IPS DF 6.9 (cell line): ENCODE measurements at regions not wholly inside any gene's neighbourhood (a gene's known extent, or its start where the extent isn't known, plus 50 kb on each side); places are given as distances from the start of the nearest gene placed in this dataset.

Source experiments
- DNase-seq: peaks from one replicate; pipeline ENCODE4 v3.0.0-alpha.2; 2013; ENCODE audit warnings: low read depth, low spot score
- H3K27ac ChIP-seq: one replicate; pipeline ENCODE4 v1.5.1; 2013; ENCODE audit warnings: low read length, control low read depth
- H3K27me3 ChIP-seq: 2 replicates; pipeline ENCODE4 v1.6.1; 2013; ENCODE audit warnings: mild to moderate bottlenecking, low read length; ENCODE audit not compliant: control insufficient read depth, insufficient read depth
- H3K36me3 ChIP-seq: 2 replicates; pipeline ENCODE4 v1.6.1; 2013; ENCODE audit warnings: low read length; ENCODE audit not compliant: control insufficient read depth, insufficient read depth
- H3K4me1 ChIP-seq: 2 replicates; pipeline ENCODE4 v1.6.1; 2013; ENCODE audit warnings: low read length; ENCODE audit not compliant: control insufficient read depth, insufficient read depth
- H3K4me3 ChIP-seq: 2 replicates; pipeline ENCODE4 v1.5.1; 2013; ENCODE audit warnings: mild to moderate bottlenecking, low read length
- H3K9me3 ChIP-seq: 2 replicates; pipeline ENCODE4 v1.6.1; 2013; ENCODE audit warnings: low read length, inconsistent platforms; ENCODE audit not compliant: control insufficient read depth, insufficient read depth
- WGBS: extraction: QIAGEN DNeasy Blood & Tissue Kit; methylation state at CpG from one replicate; pipeline ENCODE4 v1.1.7; 2013; ENCODE audit warnings: mixed read lengths, missing lambda C conversion rate; ENCODE audit not compliant: insufficient read length, insufficient coverage; 5-methylcytosine and 5-hydroxymethylcytosine counted together

DNA sequence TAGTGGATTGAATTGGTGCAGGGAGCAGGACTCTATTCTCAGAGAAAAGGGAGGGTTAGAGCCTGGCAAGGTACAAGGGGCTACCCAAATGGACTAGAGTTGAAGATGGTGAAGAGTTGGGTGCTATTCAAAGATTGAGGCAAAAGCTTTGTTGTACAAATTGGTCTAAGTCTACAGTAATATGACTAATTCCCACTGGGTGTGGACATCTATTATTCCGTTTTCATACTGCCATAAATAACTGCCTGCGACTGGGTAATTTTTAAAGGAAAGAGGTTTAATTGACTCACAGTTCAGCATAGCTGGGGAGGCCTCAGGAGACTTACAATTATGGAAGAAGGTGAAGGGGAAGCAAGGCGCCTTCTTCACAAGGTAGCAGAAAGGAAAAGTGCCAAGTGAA is 266.3 kb downstream of the TPBG start:
- no peaks in the 10 kb centered on the region for H3K27me3 ChIP-seq
- DNase-seq, result no peak
- H3K27ac ChIP-seq, result no peak overlapping the region
- no peak overlapping the region for H3K4me3 ChIP-seq
- WGBS, result no CpG with 5 or more reads among the region's 3 CpGs
- no peaks in the 10 kb centered on the region for H3K4me1 ChIP-seq
- H3K9me3 ChIP-seq, result no peaks in the 10 kb centered on the region
- no peaks in the 10 kb centered on the region for H3K36me3 ChIP-seq

DNA sequence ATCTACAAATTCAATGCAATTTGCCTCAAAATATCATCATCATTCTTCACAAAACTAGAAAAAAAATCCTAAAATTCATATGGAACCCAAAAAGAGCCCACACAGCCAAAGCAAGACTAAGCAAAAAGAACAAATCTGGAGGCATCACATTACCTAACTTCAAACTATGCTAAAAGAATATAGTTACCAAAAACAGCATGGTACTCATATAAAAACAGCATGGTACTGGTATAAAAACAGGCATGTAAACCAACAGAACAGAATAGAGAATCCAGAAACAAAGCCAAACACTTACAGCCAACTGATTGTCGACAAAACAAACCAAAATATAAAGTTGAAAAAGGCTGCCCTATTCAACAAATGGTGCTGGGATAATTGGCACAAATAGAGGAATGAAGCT is 278.1 kb downstream of the TPBG start:
- no peaks in the 10 kb centered on the region for H3K36me3 ChIP-seq
- no peaks in the 10 kb centered on the region for H3K4me1 ChIP-seq
- no peak overlapping the region for H3K27ac ChIP-seq
- H3K27me3 ChIP-seq, result no peaks in the 10 kb centered on the region
- WGBS, result no CpG with 5 or more reads among the region's 1 CpG
- H3K9me3 ChIP-seq, result no peaks in the 10 kb centered on the region
- no peak overlapping the region for H3K4me3 ChIP-seq
- DNase-seq, result no peak

DNA sequence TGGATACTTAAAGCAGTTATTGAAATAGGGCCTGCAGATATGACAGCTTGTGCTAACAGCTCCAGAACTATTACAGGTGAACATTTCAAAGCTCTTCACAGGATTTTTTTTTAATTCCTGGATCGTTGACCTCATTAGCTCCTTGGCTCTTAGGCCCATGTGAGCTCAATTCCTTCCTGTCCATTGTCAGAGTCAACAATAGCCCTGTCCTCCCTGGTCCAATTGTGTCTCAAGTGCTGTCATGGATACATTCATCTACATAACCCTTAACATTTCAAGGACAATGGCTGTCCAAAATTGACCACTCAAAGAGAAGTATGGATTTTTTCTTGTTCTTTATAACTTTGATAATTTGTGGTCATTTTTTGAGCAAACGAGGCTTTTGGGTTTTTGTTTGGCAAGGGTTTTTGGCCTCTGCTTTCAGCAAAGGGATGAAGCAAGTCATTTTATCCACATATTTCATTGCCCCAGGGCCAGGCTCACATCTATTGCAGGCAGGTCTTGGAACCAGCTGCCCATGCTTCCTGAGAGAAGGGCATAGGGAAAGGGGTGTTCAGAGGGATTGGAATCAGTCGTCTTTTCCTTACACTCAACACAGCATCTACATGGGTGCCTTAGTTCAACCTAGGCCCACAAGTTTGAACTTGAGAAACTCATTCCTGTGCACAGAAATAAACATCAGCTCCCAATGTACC is 282.1 kb downstream of the TPBG start:
- Histone ChIP-seq H3K27me3 (no peaks in the 10 kb centered on the region), H3K9me3 (no peaks in the 10 kb centered on the region), H3K4me1 (no peaks in the 10 kb centered on the region), H3K4me3 (no peak overlapping the region), H3K36me3 (no peaks in the 10 kb centered on the region), H3K27ac (no peak overlapping the region)
- WGBS, result no CpG with 5 or more reads among the region's 3 CpGs
- DNase-seq, result no peak

DNA sequence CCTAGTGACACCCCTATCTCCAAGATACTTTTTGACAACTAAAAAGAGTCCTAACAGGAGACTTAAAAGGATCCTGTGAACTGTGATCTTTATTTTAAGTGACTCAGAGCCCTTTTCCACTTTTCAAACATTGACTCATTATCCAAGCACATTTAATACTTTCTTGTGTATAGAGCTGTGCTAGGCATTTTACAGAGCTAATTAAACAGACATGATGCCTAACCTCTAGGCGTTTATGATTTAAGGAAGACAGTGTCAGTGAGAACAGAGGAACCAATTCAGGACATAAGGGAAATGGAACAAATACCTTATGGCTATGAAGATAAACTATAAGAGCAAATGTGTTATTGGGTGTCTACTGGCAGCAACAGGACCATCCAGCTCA is 282.6 kb downstream of the TPBG start:
- DNase-seq, result no peak
- Histone ChIP-seq H3K27me3 (no peaks in the 10 kb centered on the region), H3K27ac (no peak overlapping the region), H3K36me3 (no peaks in the 10 kb centered on the region), H3K9me3 (no peaks in the 10 kb centered on the region), H3K4me1 (no peaks in the 10 kb centered on the region), H3K4me3 (no peak overlapping the region)
- WGBS, result no CpG with 5 or more reads among the region's 1 CpG

DNA sequence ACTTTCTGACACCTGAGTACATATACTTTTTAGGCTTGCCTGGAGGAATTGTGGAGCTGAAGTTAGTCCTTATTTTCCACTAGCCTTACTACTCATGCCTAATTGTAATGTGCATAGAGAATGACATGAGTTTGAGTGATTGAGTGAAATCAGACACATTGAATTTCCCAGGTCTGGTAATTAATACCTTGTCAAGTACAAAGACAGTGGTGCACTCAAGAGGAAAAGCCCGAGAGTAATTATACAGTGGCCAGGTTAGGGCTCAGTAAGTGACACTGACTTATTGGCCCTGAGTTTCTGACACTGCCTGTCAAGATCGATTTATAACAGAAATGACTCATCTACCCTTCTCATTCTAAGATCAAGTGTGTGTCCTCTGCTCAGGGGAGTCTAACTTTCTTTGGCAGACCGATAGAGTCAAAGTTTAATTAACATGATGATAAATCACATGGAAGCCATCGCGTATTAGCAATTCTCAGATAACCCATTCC is 288.3 kb downstream of the TPBG start:
- Histone ChIP-seq H3K36me3 (no peaks in the 10 kb centered on the region), H3K9me3 (no peaks in the 10 kb centered on the region), H3K27ac (no peak overlapping the region), H3K4me3 (no peak overlapping the region), H3K4me1 (no peaks in the 10 kb centered on the region), H3K27me3 (no peaks in the 10 kb centered on the region)
- DNase-seq, result no peak
- WGBS, result no CpG with 5 or more reads among the region's 5 CpGs

DNA sequence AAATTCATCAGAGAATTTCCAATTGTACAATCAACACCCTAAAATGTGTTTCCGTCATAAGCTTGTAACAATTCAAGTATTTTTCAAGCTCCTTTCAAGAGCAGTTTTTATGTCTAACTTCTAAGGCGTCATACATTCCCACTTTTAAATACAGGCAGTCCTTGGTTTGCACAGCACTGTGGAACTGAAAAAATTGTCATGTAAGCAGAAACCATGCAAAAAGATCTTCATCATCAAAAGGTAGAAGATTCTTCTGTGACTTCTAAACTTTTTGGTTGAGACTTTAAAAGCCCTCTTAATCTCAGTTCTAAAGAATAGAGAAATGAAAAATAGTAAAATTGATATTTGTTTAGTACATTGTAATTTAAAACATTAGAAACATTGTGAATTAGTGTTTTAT is 315.6 kb downstream of the TPBG start:
- Histone ChIP-seq H3K36me3 (no peaks in the 10 kb centered on the region), H3K27ac (no peak overlapping the region), H3K9me3 (no peaks in the 10 kb centered on the region; the same call in 1 of the 2 replicates), H3K4me3 (no peak overlapping the region), H3K4me1 (no peaks in the 10 kb centered on the region), H3K27me3 (no peaks in the 10 kb centered on the region)
- no CpG with 5 or more reads among the region's 2 CpGs for WGBS
- no peak for DNase-seq

DNA sequence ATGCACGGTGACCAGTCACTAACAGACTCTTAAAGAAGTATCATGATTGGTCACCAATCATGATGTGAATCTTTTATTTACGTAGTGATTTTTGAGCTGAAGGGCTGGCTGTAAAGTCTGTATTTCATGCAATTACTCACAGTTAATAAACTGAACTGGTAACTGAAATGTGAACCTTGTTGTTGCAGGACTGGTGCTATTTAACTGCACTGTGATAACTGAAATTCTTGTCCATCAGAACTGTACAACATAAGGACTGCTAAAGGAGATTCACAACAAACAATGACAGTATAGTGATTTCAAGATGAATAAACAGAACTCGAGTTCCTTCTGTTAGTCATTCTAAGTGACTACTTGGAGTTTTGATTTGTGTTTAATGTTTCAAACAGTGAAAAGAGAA is 316.6 kb downstream of the TPBG start:
- H3K27me3 ChIP-seq, result no peaks in the 10 kb centered on the region
- no CpG with 5 or more reads among the region's 3 CpGs for WGBS
- no peak overlapping the region for H3K4me3 ChIP-seq
- no peak for DNase-seq
- H3K9me3 ChIP-seq, result no peaks in the 10 kb centered on the region; the same call in 1 of the 2 replicates
- no peaks in the 10 kb centered on the region for H3K4me1 ChIP-seq
- no peak overlapping the region for H3K27ac ChIP-seq
- no peaks in the 10 kb centered on the region for H3K36me3 ChIP-seq

DNA sequence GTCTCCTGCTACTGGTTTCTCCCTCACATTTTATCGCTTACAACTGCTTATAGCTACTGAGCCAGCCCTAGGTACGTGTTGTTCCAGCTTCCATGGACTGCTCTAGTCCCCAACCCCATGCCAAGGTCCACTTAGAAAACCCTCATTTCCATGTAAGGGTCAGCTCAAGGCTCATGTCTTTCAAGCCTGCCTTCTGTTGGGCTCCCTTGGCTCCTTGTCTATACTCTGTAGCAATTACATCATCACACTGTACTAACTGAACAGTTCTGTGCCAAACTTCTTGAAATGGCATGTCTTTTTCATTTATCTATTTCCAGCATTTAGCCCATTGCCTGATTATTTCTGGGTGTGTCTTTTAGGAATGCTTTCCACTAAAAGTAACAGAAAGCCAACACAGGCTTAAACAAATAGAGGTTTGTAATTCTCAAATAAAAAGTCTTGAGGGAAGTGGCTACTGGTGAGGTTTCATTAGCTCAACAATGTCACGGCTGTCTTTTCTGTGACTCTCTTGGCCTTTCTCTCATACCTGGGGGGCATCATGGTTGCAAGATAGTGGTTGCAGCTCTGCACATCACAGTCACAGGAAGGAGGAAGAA is 317.6 kb downstream of the TPBG start:
- Histone ChIP-seq H3K27ac (no peak overlapping the region), H3K9me3 (no peaks in the 10 kb centered on the region), H3K27me3 (no peaks in the 10 kb centered on the region), H3K4me1 (no peaks in the 10 kb centered on the region), H3K4me3 (no peak overlapping the region), H3K36me3 (no peaks in the 10 kb centered on the region)
- no CpG with 5 or more reads among the region's 3 CpGs for WGBS
- DNase-seq, result no peak

DNA sequence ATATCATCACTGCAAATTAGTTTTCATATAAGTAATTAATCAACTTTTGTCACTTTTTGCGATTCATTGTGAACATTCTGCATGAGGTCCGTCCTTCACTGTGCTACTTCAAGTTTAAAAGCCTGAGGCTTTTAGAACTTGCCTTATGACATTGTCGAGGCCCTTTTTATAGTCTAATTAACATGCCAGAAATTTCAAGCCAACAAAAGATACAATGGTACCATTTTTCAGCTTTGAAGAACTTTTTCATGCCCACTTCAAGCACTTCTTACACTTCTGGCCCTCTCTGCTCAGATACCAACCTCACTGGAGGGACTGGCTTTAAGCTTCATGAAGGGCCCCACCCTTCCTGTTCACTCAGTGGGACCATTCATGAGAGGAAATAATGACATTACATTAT is 323.1 kb downstream of the TPBG start:
- no peaks in the 10 kb centered on the region for H3K4me1 ChIP-seq
- no peak for DNase-seq
- no peak overlapping the region for H3K4me3 ChIP-seq
- no CpG with 5 or more reads among the region's 3 CpGs for WGBS
- H3K9me3 ChIP-seq, result no peaks in the 10 kb centered on the region
- H3K36me3 ChIP-seq, result no peaks in the 10 kb centered on the region
- H3K27me3 ChIP-seq, result no peaks in the 10 kb centered on the region
- no peak overlapping the region for H3K27ac ChIP-seq

DNA sequence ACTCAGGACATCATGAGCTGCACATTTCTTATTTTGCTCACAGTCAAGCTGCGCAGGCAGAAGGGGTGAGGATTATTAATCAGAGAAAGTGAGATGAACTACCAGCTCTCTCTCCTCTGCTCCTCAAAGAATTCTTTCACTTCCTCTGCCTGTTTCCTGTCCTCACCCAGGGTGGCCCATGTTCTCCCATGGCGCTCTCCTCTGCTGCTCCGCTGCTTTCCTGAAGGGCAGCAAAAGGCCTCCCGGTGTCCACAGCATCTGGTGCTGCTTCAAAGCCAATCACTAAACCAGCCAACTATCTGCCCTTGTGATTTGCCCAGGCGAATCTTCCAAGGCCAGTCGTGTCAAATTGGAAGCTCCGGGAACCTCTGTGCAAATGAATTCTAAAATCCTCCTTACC is 324.2 kb downstream of the TPBG start:
- Histone ChIP-seq H3K27ac (no peak overlapping the region), H3K4me3 (no peak overlapping the region), H3K4me1 (no peaks in the 10 kb centered on the region), H3K36me3 (no peaks in the 10 kb centered on the region), H3K9me3 (no peaks in the 10 kb centered on the region), H3K27me3 (no peaks in the 10 kb centered on the region)
- WGBS, result no CpG with 5 or more reads among the region's 7 CpGs
- DNase-seq, result no peak

DNA sequence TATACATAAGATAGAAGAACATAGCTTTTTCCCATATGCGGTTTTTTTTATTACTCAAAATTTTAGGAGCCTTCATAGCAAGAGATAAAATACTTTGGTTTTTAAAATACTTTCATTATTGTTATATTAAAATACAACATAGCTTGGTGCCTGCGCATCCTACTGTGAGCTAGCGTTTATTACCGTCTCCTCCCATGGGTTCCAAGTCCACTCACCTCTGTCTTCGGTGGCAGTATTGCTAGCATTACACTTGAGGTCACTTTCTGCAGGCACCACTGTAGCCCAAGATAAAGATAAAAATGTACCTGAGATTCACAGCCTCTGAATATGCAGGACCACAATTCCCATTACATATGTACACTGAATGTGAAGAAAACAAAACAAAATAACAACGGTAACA is 326.7 kb downstream of the TPBG start:
- Histone ChIP-seq H3K27ac (no peak overlapping the region), H3K9me3 (no peaks in the 10 kb centered on the region), H3K36me3 (no peaks in the 10 kb centered on the region), H3K4me1 (no peaks in the 10 kb centered on the region), H3K4me3 (no peak overlapping the region), H3K27me3 (no peaks in the 10 kb centered on the region)
- no peak for DNase-seq
- no CpG with 5 or more reads among the region's 6 CpGs for WGBS
